ENCODE measurements at regions not wholly inside any gene's neighbourhood (a gene's known extent, or its start where the extent isn't known, plus 50 kb on each side); places are given as distances from the start of the nearest gene placed in this dataset.

GRCh38 chr4:147370881-147371280 is 110.0 kb upstream of the EDNRA start:
- H3K4me2 ChIP-seq, result no peak overlapping the region
- H3K9me2 ChIP-seq (replicated peaks; ENCODE audit: insufficient read depth), result no peaks in the 10 kb centered on the region
- no peaks in the 10 kb centered on the region for H3K36me3 ChIP-seq (replicated peaks; ENCODE audit: insufficient read depth, low read depth)
- H4K20me1 ChIP-seq (ENCODE audit: insufficient read depth, poor library complexity, severe bottlenecking), result no peaks in the 10 kb centered on the region
- H2AFZ ChIP-seq, result no peak overlapping the region
- 45% methylated on average over 2 of the region's 2 CpGs for WGBS (ENCODE audit: low lambda C conversion rate, missing lambda C conversion rate)
- TF ChIP-seq, protein P1, sequence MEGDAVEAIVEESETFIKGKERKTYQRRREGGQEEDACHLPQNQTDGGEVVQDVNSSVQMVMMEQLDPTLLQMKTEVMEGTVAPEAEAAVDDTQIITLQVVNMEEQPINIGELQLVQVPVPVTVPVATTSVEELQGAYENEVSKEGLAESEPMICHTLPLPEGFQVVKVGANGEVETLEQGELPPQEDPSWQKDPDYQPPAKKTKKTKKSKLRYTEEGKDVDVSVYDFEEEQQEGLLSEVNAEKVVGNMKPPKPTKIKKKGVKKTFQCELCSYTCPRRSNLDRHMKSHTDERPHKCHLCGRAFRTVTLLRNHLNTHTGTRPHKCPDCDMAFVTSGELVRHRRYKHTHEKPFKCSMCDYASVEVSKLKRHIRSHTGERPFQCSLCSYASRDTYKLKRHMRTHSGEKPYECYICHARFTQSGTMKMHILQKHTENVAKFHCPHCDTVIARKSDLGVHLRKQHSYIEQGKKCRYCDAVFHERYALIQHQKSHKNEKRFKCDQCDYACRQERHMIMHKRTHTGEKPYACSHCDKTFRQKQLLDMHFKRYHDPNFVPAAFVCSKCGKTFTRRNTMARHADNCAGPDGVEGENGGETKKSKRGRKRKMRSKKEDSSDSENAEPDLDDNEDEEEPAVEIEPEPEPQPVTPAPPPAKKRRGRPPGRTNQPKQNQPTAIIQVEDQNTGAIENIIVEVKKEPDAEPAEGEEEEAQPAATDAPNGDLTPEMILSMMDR (IDR thresholded peaks at IDR 0.05; ENCODE audit: poor library complexity), result no peak
- no peak for TF ChIP-seq EZH2phosphoT487 (IDR thresholded peaks at IDR 0.05; ENCODE audit: low read depth, severe bottlenecking, unreplicated experiment)
- no peaks in the 10 kb centered on the region for H3K9me3 ChIP-seq (ENCODE audit: low read depth)
- peak overlapping the region; percentile 75 for H3K27ac ChIP-seq
- DNase-seq (ENCODE audit: low spot score), result peak; percentile 44
- H3K4me3 ChIP-seq, result no peak overlapping the region
- no peaks in the 10 kb centered on the region for H3K79me2 ChIP-seq
- H3K4me1 ChIP-seq (ENCODE audit: insufficient read depth), result peaks cover 4% of the 10 kb centered on the region
- H3K27me3 ChIP-seq, result no peaks in the 10 kb centered on the region

- Histone ChIP-seq H3K27me3 (no peaks in the 10 kb centered on the region), H2AFZ (no peak overlapping the region), H3K79me2 (no peaks in the 10 kb centered on the region), H3K4me3 (no peak overlapping the region), H3K4me1 (ENCODE audit: insufficient read depth) (peaks cover 4% of the 10 kb centered on the region), H3K36me3 (replicated peaks; ENCODE audit: insufficient read depth, low read depth) (no peaks in the 10 kb centered on the region), H4K20me1 (ENCODE audit: insufficient read depth, poor library complexity, severe bottlenecking) (no peaks in the 10 kb centered on the region), H3K9me2 (replicated peaks; ENCODE audit: insufficient read depth) (no peaks in the 10 kb centered on the region), H3K9me3 (ENCODE audit: low read depth) (no peaks in the 10 kb centered on the region), H3K27ac (no peak overlapping the region), H3K4me2 (no peak overlapping the region)
- no peak for TF ChIP-seq EZH2 (IDR thresholded peaks at IDR 0.05; ENCODE audit: borderline replicate concordance)
- TF ChIP-seq, protein P1 (IDR thresholded peaks at IDR 0.05; ENCODE audit: poor library complexity), result no peak
- no peak for TF ChIP-seq EZH2phosphoT487 (IDR thresholded peaks at IDR 0.05; ENCODE audit: low read depth, severe bottlenecking, unreplicated experiment)
- DNase-seq (ENCODE audit: low spot score), result no peak
These were observed 109.2 kb upstream of the EDNRA start for GRCh38 chr4:147371661-147372060.

DNA sequence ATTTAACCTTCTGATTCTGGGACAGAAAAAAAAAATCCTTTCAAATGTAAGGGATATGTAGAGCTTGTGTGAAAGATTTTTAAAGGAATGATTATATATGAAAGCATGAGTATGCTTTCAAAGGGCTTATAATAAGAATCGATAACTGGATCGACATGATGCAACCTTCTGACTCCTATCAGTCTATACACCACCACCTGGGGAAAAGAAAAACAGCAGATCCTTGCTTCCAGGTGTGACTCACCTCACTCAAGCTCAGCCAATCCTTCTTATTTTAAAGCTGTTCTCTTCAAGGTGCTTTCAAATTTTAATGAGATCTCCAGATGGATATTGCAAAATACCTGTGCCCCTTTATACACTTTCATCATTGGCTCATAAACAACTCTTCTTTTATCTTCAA is 102.1 kb upstream of the EDNRA start:
- H3K4me3 ChIP-seq, result no peak overlapping the region
- H3K4me2 ChIP-seq, result no peak overlapping the region
- no peaks in the 10 kb centered on the region for H3K4me1 ChIP-seq (ENCODE audit: insufficient read depth)
- H3K9me2 ChIP-seq (replicated peaks; ENCODE audit: insufficient read depth), result no peaks in the 10 kb centered on the region
- TF ChIP-seq EZH2phosphoT487 (IDR thresholded peaks at IDR 0.05; ENCODE audit: low read depth, severe bottlenecking, unreplicated experiment), result no peak
- TF ChIP-seq, protein P1 (IDR thresholded peaks at IDR 0.05; ENCODE audit: poor library complexity), result peak; percentile 24
- no peak for TF ChIP-seq EZH2 (IDR thresholded peaks at IDR 0.05; ENCODE audit: borderline replicate concordance)
- no peaks in the 10 kb centered on the region for H3K27me3 ChIP-seq
- H3K79me2 ChIP-seq, result no peaks in the 10 kb centered on the region
- no peak overlapping the region for H2AFZ ChIP-seq
- no peaks in the 10 kb centered on the region for H3K9me3 ChIP-seq (ENCODE audit: low read depth)
- no peaks in the 10 kb centered on the region for H4K20me1 ChIP-seq (ENCODE audit: insufficient read depth, poor library complexity, severe bottlenecking)
- DNase-seq (ENCODE audit: low spot score), result no peak
- no peaks in the 10 kb centered on the region for H3K36me3 ChIP-seq (replicated peaks; ENCODE audit: insufficient read depth, low read depth)
- no peak overlapping the region for H3K27ac ChIP-seq
- 55% methylated on average over 2 of the region's 2 CpGs for WGBS (ENCODE audit: low lambda C conversion rate, missing lambda C conversion rate)

DNA sequence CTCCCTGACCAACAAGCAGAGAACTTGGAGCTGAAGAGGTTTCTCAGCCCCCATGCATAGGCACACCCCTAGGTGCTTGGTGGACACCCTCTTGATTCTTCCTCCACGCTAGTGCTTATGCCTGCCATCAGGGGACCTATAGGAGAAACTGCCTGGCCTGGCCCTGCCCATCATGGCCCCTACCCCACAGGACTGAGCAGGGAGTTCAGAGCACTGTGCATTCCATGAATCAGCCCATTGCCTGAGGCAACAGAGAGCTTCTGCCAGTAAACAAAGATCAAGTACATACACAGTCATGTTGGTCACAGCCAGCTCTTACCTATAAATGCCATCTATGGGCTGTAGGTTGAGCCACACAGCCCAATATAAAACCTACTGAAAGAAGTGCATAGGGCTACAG is 99.1 kb upstream of the EDNRA start:
- TF ChIP-seq EZH2phosphoT487 (IDR thresholded peaks at IDR 0.05; ENCODE audit: low read depth, severe bottlenecking, unreplicated experiment), result no peak
- no peak for TF ChIP-seq EZH2 (IDR thresholded peaks at IDR 0.05; ENCODE audit: borderline replicate concordance)
- TF ChIP-seq, protein P1 (IDR thresholded peaks at IDR 0.05; ENCODE audit: poor library complexity), result no peak
- WGBS (ENCODE audit: low lambda C conversion rate, missing lambda C conversion rate), result 90% methylated on average over 1 of the region's 1 CpG
- H3K27me3 ChIP-seq, result no peaks in the 10 kb centered on the region
- no peak overlapping the region for H2AFZ ChIP-seq
- H3K36me3 ChIP-seq (replicated peaks; ENCODE audit: insufficient read depth, low read depth), result no peaks in the 10 kb centered on the region
- H3K4me1 ChIP-seq (ENCODE audit: insufficient read depth), result no peaks in the 10 kb centered on the region
- H3K4me3 ChIP-seq, result no peak overlapping the region
- H3K79me2 ChIP-seq, result no peaks in the 10 kb centered on the region
- H3K27ac ChIP-seq, result no peak overlapping the region
- H4K20me1 ChIP-seq (ENCODE audit: insufficient read depth, poor library complexity, severe bottlenecking), result no peaks in the 10 kb centered on the region
- H3K9me2 ChIP-seq (replicated peaks; ENCODE audit: insufficient read depth), result no peaks in the 10 kb centered on the region
- no peak for DNase-seq (ENCODE audit: low spot score)
- no peak overlapping the region for H3K4me2 ChIP-seq
- no peaks in the 10 kb centered on the region for H3K9me3 ChIP-seq (ENCODE audit: low read depth)
